ENCODE measurements at regions not wholly inside any gene's neighbourhood (a gene's known extent, or its start where the extent isn't known, plus 50 kb on each side); places are given as distances from the start of the nearest gene placed in this dataset.

- DNase-seq (ENCODE audit: low read depth in 1 of 2, low spot score in 1 of 2) (no peak), FAIRE-seq (no peak), ATAC-seq (no peak)
- no peaks in the 10 kb centered on the region for H3K9me3 ChIP-seq
- 4% methylated on average over 1 of the region's 1 CpG for WGBS (ENCODE audit: missing lambda C conversion rate)
- no peaks in the 10 kb centered on the region for H3K4me1 ChIP-seq
- ChIA-PET POLR2A (no interaction called here), CTCF (interaction anchor here (0.9 to 1.4 kb wide), 2 partner anchors 10 to 42 kb away, joined by 3 to 6 read pairs; no protein-coding TSS in a partner anchor)
- no peak overlapping the region for H3K4me2 ChIP-seq
- H3K27ac ChIP-seq, result no peak overlapping the region
- TF ChIP-seq ESRRA (IDR thresholded peaks at IDR 0.05; ENCODE audit: borderline replicate concordance, low read length), result no peak
- no peak for TF ChIP-seq NR3C1 (IDR thresholded peaks at IDR 0.05)
- TF ChIP-seq CHD4 (IDR thresholded peaks at IDR 0.05; ENCODE audit: borderline replicate concordance), result no peak
- TF ChIP-seq ELK1 (IDR thresholded peaks at IDR 0.05; ENCODE audit: low read depth, low read length), result no peak
- TF ChIP-seq, protein P1, sequence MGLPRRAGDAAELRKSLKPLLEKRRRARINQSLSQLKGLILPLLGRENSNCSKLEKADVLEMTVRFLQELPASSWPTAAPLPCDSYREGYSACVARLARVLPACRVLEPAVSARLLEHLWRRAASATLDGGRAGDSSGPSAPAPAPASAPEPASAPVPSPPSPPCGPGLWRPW (IDR thresholded peaks at IDR 0.05), result no peak
- no peak for TF ChIP-seq ZC3H11A (IDR thresholded peaks at IDR 0.05)
- TF ChIP-seq RCOR1 (IDR thresholded peaks at IDR 0.05; ENCODE audit: low read depth, low read length), result no peak
- TF ChIP-seq HEYL (CRISPR knock-in tag; IDR thresholded peaks at IDR 0.05), result no peak
- no peak for TF ChIP-seq RARB (CRISPR knock-in tag; IDR thresholded peaks at IDR 0.05)
- no peak for TF ChIP-seq FOSL2 (IDR thresholded peaks at IDR 0.05)
- no peak for TF ChIP-seq FOSL2 (CRISPR knock-in tag; IDR thresholded peaks at IDR 0.05)
- no peak for TF ChIP-seq HOXA7 (CRISPR knock-in tag; IDR thresholded peaks at IDR 0.05)
- no peak for TF ChIP-seq CBX8 (IDR thresholded peaks at IDR 0.05)
- no peak for TF ChIP-seq POLR2A (IDR thresholded peaks at IDR 0.05; ENCODE audit: low read length)
- TF ChIP-seq JUN (IDR thresholded peaks at IDR 0.05), result no peak
- TF ChIP-seq, protein P2, sequence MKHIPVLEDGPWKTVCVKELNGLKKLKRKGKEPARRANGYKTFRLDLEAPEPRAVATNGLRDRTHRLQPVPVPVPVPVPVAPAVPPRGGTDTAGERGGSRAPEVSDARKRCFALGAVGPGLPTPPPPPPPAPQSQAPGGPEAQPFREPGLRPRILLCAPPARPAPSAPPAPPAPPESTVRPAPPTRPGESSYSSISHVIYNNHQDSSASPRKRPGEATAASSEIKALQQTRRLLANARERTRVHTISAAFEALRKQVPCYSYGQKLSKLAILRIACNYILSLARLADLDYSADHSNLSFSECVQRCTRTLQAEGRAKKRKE (CRISPR knock-in tag; IDR thresholded peaks at IDR 0.05; ENCODE audit: low read depth), result no peak
- no peak for TF ChIP-seq JUNB (IDR thresholded peaks at IDR 0.05)
- no peak for TF ChIP-seq PHF8 (IDR thresholded peaks at IDR 0.05; ENCODE audit: borderline replicate concordance, low read depth)
- TF ChIP-seq KDM5A (IDR thresholded peaks at IDR 0.05), result no peak
- H3K4me3 ChIP-seq, result no peak overlapping the region
Measured at GRCh38 chr15:60222404-60222803, 175.4 kb downstream of the ANXA2 start.

DNA sequence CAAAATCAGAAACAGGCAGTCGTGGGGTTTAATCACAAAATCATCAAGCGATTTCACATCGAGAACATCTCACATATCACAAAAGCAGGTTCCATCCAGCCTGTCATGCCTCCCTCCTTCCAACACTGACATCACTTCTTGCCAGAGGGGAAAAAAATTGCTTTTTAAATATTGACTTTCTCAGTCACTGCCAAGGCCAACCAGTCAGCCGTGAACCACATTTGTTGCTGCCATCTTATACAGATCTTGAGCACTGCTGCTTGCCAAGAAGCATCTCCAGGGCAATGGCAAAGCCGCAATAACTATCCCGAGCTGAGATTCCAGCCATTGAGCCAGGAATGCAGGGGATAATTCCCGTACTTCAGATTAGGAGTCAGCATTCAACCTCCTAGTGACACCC, 174.6 kb downstream of the ANXA2 start:
- Histone ChIP-seq H3K27ac (no peak overlapping the region), H3K4me2 (no peak overlapping the region), H3K9me3 (no peaks in the 10 kb centered on the region), H3K4me3 (no peak overlapping the region), H3K4me1 (no peaks in the 10 kb centered on the region)
- WGBS (ENCODE audit: missing lambda C conversion rate), result 11% methylated on average over 7 of the region's 7 CpGs
- ChIA-PET CTCF (interaction anchor here (0.7 to 1.4 kb wide), 2 partner anchors 10 to 40 kb away, joined by 3 to 6 read pairs; no protein-coding TSS in a partner anchor), POLR2A (no interaction called here)
- no peak for DNase-seq (ENCODE audit: low read depth in 1 of 2, low spot score in 1 of 2)
- ATAC-seq, result no peak
- TF ChIP-seq, protein P1 (IDR thresholded peaks at IDR 0.05), result no peak
- TF ChIP-seq, protein P2 (CRISPR knock-in tag; IDR thresholded peaks at IDR 0.05; ENCODE audit: low read depth), result no peak
- TF ChIP-seq, protein P3, sequence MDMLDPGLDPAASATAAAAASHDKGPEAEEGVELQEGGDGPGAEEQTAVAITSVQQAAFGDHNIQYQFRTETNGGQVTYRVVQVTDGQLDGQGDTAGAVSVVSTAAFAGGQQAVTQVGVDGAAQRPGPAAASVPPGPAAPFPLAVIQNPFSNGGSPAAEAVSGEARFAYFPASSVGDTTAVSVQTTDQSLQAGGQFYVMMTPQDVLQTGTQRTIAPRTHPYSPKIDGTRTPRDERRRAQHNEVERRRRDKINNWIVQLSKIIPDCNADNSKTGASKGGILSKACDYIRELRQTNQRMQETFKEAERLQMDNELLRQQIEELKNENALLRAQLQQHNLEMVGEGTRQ (IDR thresholded peaks at IDR 0.05), result no peak
- no peak for TF ChIP-seq CTCF (IDR thresholded peaks at IDR 0.05)
- TF ChIP-seq ZFP36 (IDR thresholded peaks at IDR 0.05; ENCODE audit: borderline replicate concordance, partially characterized antibody), result no peak
- no peak for TF ChIP-seq EHF (CRISPR knock-in tag; IDR thresholded peaks at IDR 0.05)
- no peak for TF ChIP-seq RAD21 (conservative IDR thresholded peaks at IDR 0.05 in 1 of 2, IDR thresholded peaks at IDR 0.05 in 1 of 2)
- no peak for TF ChIP-seq HOXA7 (CRISPR knock-in tag; IDR thresholded peaks at IDR 0.05)
- TF ChIP-seq CBX2 (IDR thresholded peaks at IDR 0.05; ENCODE audit: borderline replicate concordance, low read depth), result no peak
- TF ChIP-seq NR3C1 (IDR thresholded peaks at IDR 0.05), result no peak
- TF ChIP-seq EHMT2 (IDR thresholded peaks at IDR 0.05; ENCODE audit: low read depth), result no peak
- TF ChIP-seq, protein P4, sequence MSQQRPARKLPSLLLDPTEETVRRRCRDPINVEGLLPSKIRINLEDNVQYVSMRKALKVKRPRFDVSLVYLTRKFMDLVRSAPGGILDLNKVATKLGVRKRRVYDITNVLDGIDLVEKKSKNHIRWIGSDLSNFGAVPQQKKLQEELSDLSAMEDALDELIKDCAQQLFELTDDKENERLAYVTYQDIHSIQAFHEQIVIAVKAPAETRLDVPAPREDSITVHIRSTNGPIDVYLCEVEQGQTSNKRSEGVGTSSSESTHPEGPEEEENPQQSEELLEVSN (IDR thresholded peaks at IDR 0.05; ENCODE audit: borderline replicate concordance, low read depth), result no peak
- TF ChIP-seq POLR2AphosphoS2 (conservative IDR thresholded peaks at IDR 0.05; ENCODE audit: low read length), result no peak
- no peak for TF ChIP-seq RNF2 (IDR thresholded peaks at IDR 0.05; ENCODE audit: borderline replicate concordance, low read depth)
- no peak for TF ChIP-seq BCL3 (IDR thresholded peaks at IDR 0.05)
- no peak for FAIRE-seq

All from A549 (cell line).